ENCODE measurements at regions not wholly inside any gene's neighbourhood (a gene's known extent, or its start where the extent isn't known, plus 50 kb on each side); places are given as distances from the start of the nearest gene placed in this dataset.

DNA sequence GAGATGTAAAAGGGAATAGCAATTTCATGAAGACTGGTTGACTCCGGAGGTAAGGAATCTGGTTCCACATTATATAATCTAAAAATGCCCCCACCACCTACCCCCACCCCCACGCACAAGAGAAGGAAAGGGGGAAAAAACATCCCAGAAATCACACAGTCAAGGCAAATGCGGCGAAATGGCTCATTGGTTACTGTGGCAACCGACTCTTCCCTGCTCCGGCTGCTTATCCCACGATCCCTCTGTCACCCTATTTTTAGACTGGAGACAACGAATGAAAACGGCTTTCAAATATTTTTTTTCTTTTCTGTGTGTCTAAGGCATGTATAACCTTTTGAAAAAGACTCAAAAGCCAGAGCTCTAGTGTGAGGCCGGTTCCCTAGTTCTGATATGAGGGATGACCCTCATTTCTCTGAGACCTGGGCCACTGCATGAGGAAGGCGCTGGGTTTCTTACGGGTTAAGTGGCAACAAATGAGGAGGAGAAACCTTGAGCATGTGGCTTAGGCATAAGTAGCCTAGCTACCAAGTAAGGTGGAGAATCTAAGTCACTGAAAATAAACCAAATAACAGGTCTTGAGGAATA is 148.3 kb upstream of the GRIN2B start:
- Histone ChIP-seq H3K36me3 (ENCODE audit: control insufficient read depth in 2 of 2, extremely low read depth in 1 of 2, insufficient read depth in 2 of 2, low read length in 2 of 2) (no peaks in the 10 kb centered on the region), H3K4me3 (ENCODE audit: control insufficient read depth in 2 of 3, extremely low read depth in 1 of 3, insufficient read depth in 2 of 3, low read depth in 1 of 3, low read length in 3 of 3) (no peak overlapping the region), H3K79me2 (ENCODE audit: control insufficient read depth, insufficient read depth, low read length) (no peaks in the 10 kb centered on the region), H3K4me2 (ENCODE audit: control insufficient read depth, extremely low read depth, insufficient read depth, low read depth, low read length) (no peak overlapping the region), H3K9me1 (ENCODE audit: control insufficient read depth, extremely low read depth, insufficient read depth, low read length) (no peaks in the 10 kb centered on the region), H3K27ac (ENCODE audit: control insufficient read depth, insufficient read depth, low read length) (no peak overlapping the region), H2AFZ (ENCODE audit: control insufficient read depth, low read length) (no peak overlapping the region), H3K27me3 (ENCODE audit: control insufficient read depth, extremely low read depth, insufficient read depth, low read length) (no peaks in the 10 kb centered on the region), H3K4me1 (ENCODE audit: control insufficient read depth, extremely low read depth, insufficient read depth, low read length) (no peaks in the 10 kb centered on the region), H3K9ac (ENCODE audit: control insufficient read depth, extremely low read depth, insufficient read depth, low read length) (no peak overlapping the region), H3K9me3 (ENCODE audit: control insufficient read depth, low read depth, low read length) (no peaks in the 10 kb centered on the region), H4K20me1 (ENCODE audit: control insufficient read depth, extremely low read depth, insufficient read depth, low read length) (no peaks in the 10 kb centered on the region)
- TF ChIP-seq EZH2 (IDR thresholded peaks at IDR 0.05; ENCODE audit: low read length) = no peak
- TF ChIP-seq, protein P1, sequence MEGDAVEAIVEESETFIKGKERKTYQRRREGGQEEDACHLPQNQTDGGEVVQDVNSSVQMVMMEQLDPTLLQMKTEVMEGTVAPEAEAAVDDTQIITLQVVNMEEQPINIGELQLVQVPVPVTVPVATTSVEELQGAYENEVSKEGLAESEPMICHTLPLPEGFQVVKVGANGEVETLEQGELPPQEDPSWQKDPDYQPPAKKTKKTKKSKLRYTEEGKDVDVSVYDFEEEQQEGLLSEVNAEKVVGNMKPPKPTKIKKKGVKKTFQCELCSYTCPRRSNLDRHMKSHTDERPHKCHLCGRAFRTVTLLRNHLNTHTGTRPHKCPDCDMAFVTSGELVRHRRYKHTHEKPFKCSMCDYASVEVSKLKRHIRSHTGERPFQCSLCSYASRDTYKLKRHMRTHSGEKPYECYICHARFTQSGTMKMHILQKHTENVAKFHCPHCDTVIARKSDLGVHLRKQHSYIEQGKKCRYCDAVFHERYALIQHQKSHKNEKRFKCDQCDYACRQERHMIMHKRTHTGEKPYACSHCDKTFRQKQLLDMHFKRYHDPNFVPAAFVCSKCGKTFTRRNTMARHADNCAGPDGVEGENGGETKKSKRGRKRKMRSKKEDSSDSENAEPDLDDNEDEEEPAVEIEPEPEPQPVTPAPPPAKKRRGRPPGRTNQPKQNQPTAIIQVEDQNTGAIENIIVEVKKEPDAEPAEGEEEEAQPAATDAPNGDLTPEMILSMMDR (optimal IDR thresholded peaks at IDR 0.05 in 1 of 3, IDR thresholded peaks at IDR 0.05 in 1 of 3, conservative IDR thresholded peaks at IDR 0.05 in 1 of 3; ENCODE audit: extremely low read depth in 1 of 3, insufficient read depth in 2 of 3, low read length in 3 of 3) = no peak
- FAIRE-seq (no peak), DNase-seq (ENCODE audit: low read depth, low spot score) (no peak)
- dilution Hi-C loops (cut with MboI; ENCODE audit: extremely low pct_ligation_motif_present, low sequenced_read_pairs) = no loop called here

DNA sequence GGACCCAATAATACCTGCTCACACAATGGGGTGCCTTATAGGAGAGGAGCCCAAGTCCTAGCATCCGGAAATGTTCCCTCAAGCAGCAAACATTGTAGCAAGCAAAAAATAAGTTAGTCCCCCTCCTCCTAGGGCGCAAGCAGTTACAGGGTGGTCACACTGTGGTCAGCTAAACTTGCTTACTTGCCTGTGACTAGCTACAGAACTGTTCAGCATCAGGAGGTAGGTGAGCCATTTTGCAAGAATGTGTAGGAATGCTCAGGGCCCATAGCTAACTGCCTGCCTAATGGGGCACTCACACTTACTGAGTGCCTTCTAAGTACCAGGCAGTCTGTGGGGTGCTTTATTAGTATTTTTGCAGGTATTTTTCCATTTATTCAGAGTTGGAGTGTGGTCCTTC is 154.6 kb upstream of the GRIN2B start:
- dilution Hi-C loops (cut with MboI; ENCODE audit: extremely low pct_ligation_motif_present, low sequenced_read_pairs) = no loop called here

More for the DNA sequence above, 154.6 kb upstream of the GRIN2B start:
- FAIRE-seq (no peak), DNase-seq (ENCODE audit: low read depth, low spot score) (no peak)
- H4K20me1 ChIP-seq (ENCODE audit: control insufficient read depth, extremely low read depth, insufficient read depth, low read length) = no peaks in the 10 kb centered on the region
- H3K36me3 ChIP-seq (ENCODE audit: control insufficient read depth in 2 of 2, extremely low read depth in 1 of 2, insufficient read depth in 2 of 2, low read length in 2 of 2) = no peaks in the 10 kb centered on the region
- no peak overlapping the region for H3K27ac ChIP-seq (ENCODE audit: control insufficient read depth, insufficient read depth, low read length)
- no peak overlapping the region for H3K4me3 ChIP-seq (ENCODE audit: control insufficient read depth in 2 of 3, extremely low read depth in 1 of 3, insufficient read depth in 2 of 3, low read depth in 1 of 3, low read length in 3 of 3)
- H3K9me3 ChIP-seq (ENCODE audit: control insufficient read depth, low read depth, low read length) = no peaks in the 10 kb centered on the region
- H3K27me3 ChIP-seq (ENCODE audit: control insufficient read depth, extremely low read depth, insufficient read depth, low read length) = no peaks in the 10 kb centered on the region
- H3K9me1 ChIP-seq (ENCODE audit: control insufficient read depth, extremely low read depth, insufficient read depth, low read length) = no peaks in the 10 kb centered on the region
- H2AFZ ChIP-seq (ENCODE audit: control insufficient read depth, low read length) = no peak overlapping the region
- no peaks in the 10 kb centered on the region for H3K79me2 ChIP-seq (ENCODE audit: control insufficient read depth, insufficient read depth, low read length)
- no peak for TF ChIP-seq EZH2 (IDR thresholded peaks at IDR 0.05; ENCODE audit: low read length)
- TF ChIP-seq, protein P1 (optimal IDR thresholded peaks at IDR 0.05 in 1 of 3, IDR thresholded peaks at IDR 0.05 in 1 of 3, conservative IDR thresholded peaks at IDR 0.05 in 1 of 3; ENCODE audit: extremely low read depth in 1 of 3, insufficient read depth in 2 of 3, low read length in 3 of 3) = no peak
- no peak overlapping the region for H3K9ac ChIP-seq (ENCODE audit: control insufficient read depth, extremely low read depth, insufficient read depth, low read length)
- no peak overlapping the region for H3K4me2 ChIP-seq (ENCODE audit: control insufficient read depth, extremely low read depth, insufficient read depth, low read depth, low read length)
- no peaks in the 10 kb centered on the region for H3K4me1 ChIP-seq (ENCODE audit: control insufficient read depth, extremely low read depth, insufficient read depth, low read length)
